ENCODE measurements at regions not wholly inside any gene's neighbourhood (a gene's known extent, or its start where the extent isn't known, plus 50 kb on each side); places are given as distances from the start of the nearest gene placed in this dataset.
"Not testable (repeated sequence)": the region's sequence is repeated elsewhere in the genome, so short reads cannot be mapped to it uniquely, and the experiment has no call there.

- Mint-ChIP-seq H3K4me1 (ENCODE audit: low read depth) (no peaks in the 10 kb centered on the region), H3K4me3 (no peak overlapping the region), H3K9me3 (peaks cover 23% of the 10 kb centered on the region), H3K27ac (no peak overlapping the region), H3K36me3 (ENCODE audit: low read depth) (no peaks in the 10 kb centered on the region), H3K27me3 (no peaks in the 10 kb centered on the region)
- no peak for DNase-seq
Measured at GRCh38 chr9:25418974-25419373, 259.3 kb downstream of the TUSC1 start.

- Mint-ChIP-seq H3K4me1 (ENCODE audit: low read depth) (no peaks in the 10 kb centered on the region), H3K27ac (no peak overlapping the region), H3K9me3 (peaks cover 26% of the 10 kb centered on the region), H3K36me3 (ENCODE audit: low read depth) (no peaks in the 10 kb centered on the region), H3K27me3 (no peaks in the 10 kb centered on the region), H3K4me3 (no peak overlapping the region)
- DNase-seq: no peak
Measured at GRCh38 chr9:25415718-25416117, 262.5 kb downstream of the TUSC1 start.

- no peak overlapping the region for H3K4me3 Mint-ChIP-seq
- H3K9me3 Mint-ChIP-seq: peaks cover 22% of the 10 kb centered on the region
- DNase-seq: no peak
- no peaks in the 10 kb centered on the region for H3K27me3 Mint-ChIP-seq
- no peaks in the 10 kb centered on the region for H3K36me3 Mint-ChIP-seq (ENCODE audit: low read depth)
- H3K4me1 Mint-ChIP-seq (ENCODE audit: low read depth): no peaks in the 10 kb centered on the region
- H3K27ac Mint-ChIP-seq: no peak overlapping the region
Measured at GRCh38 chr9:25412646-25413045, 265.6 kb downstream of the TUSC1 start.

- no peaks in the 10 kb centered on the region for H3K4me1 Mint-ChIP-seq (ENCODE audit: low read depth)
- H3K27ac Mint-ChIP-seq: no peak overlapping the region
- no peak for DNase-seq
- no peak overlapping the region for H3K4me3 Mint-ChIP-seq
- H3K27me3 Mint-ChIP-seq: no peaks in the 10 kb centered on the region
- no peaks in the 10 kb centered on the region for H3K36me3 Mint-ChIP-seq (ENCODE audit: low read depth)
- H3K9me3 Mint-ChIP-seq: peaks cover 24% of the 10 kb centered on the region
Measured at GRCh38 chr9:25397746-25398145, 280.5 kb downstream of the TUSC1 start.

- no peaks in the 10 kb centered on the region for H3K27me3 Mint-ChIP-seq
- no peaks in the 10 kb centered on the region for H3K36me3 Mint-ChIP-seq (ENCODE audit: low read depth)
- H3K27ac Mint-ChIP-seq: no peak overlapping the region
- DNase-seq: no peak
- peaks cover 25% of the 10 kb centered on the region for H3K9me3 Mint-ChIP-seq
- H3K4me3 Mint-ChIP-seq: no peak overlapping the region
- no peaks in the 10 kb centered on the region for H3K4me1 Mint-ChIP-seq (ENCODE audit: low read depth)
Measured at GRCh38 chr9:25396828-25397227, 281.4 kb downstream of the TUSC1 start.

- Mint-ChIP-seq H3K27ac (no peak overlapping the region), H3K4me3 (no peak overlapping the region), H3K4me1 (ENCODE audit: low read depth) (no peaks in the 10 kb centered on the region), H3K9me3 (peaks cover 16% of the 10 kb centered on the region), H3K27me3 (no peaks in the 10 kb centered on the region), H3K36me3 (ENCODE audit: low read depth) (no peaks in the 10 kb centered on the region)
- DNase-seq: no peak
Measured at GRCh38 chr9:25381141-25381540, 297.1 kb downstream of the TUSC1 start.

GRCh38 chr9:25377039-25377438 is 301.2 kb downstream of the TUSC1 start:
- Mint-ChIP-seq H3K4me3 (no peak overlapping the region), H3K9me3 (peaks cover 14% of the 10 kb centered on the region), H3K36me3 (ENCODE audit: low read depth) (no peaks in the 10 kb centered on the region), H3K27ac (no peak overlapping the region), H3K27me3 (no peaks in the 10 kb centered on the region), H3K4me1 (ENCODE audit: low read depth) (no peaks in the 10 kb centered on the region)
- no peak for DNase-seq

GRCh38 chr9:25374281-25374680 is 304.0 kb downstream of the TUSC1 start:
- H3K4me1 Mint-ChIP-seq (ENCODE audit: low read depth): no peaks in the 10 kb centered on the region
- DNase-seq: no peak
- no peak overlapping the region for H3K4me3 Mint-ChIP-seq
- H3K27ac Mint-ChIP-seq: no peak overlapping the region
- no peaks in the 10 kb centered on the region for H3K36me3 Mint-ChIP-seq (ENCODE audit: low read depth)
- no peaks in the 10 kb centered on the region for H3K27me3 Mint-ChIP-seq
- H3K9me3 Mint-ChIP-seq: peaks cover 16% of the 10 kb centered on the region

- no peaks in the 10 kb centered on the region for H3K4me1 Mint-ChIP-seq (ENCODE audit: low read depth)
- peaks cover 34% of the 10 kb centered on the region for H3K9me3 Mint-ChIP-seq
- no peaks in the 10 kb centered on the region for H3K36me3 Mint-ChIP-seq (ENCODE audit: low read depth)
- no peak overlapping the region for H3K27ac Mint-ChIP-seq
- H3K4me3 Mint-ChIP-seq: no peak overlapping the region
- no peak for DNase-seq
- H3K27me3 Mint-ChIP-seq: no peaks in the 10 kb centered on the region
Measured at GRCh38 chr9:25366906-25367305, 311.3 kb downstream of the TUSC1 start.

- Mint-ChIP-seq H3K4me3 (no peak overlapping the region), H3K27ac (no peak overlapping the region), H3K4me1 (ENCODE audit: low read depth) (no peaks in the 10 kb centered on the region), H3K36me3 (ENCODE audit: low read depth) (no peaks in the 10 kb centered on the region), H3K9me3 (peaks cover 25% of the 10 kb centered on the region), H3K27me3 (no peaks in the 10 kb centered on the region)
- DNase-seq: no peak
Measured at GRCh38 chr9:25353783-25354182, 324.5 kb downstream of the TUSC1 start.

- peaks cover 5% of the 10 kb centered on the region for H3K9me3 Mint-ChIP-seq
- H3K27me3 Mint-ChIP-seq: no peaks in the 10 kb centered on the region
- no peaks in the 10 kb centered on the region for H3K4me1 Mint-ChIP-seq (ENCODE audit: low read depth)
- H3K27ac Mint-ChIP-seq: no peak overlapping the region
- DNase-seq: no peak
- H3K4me3 Mint-ChIP-seq: no peak overlapping the region
- no peaks in the 10 kb centered on the region for H3K36me3 Mint-ChIP-seq (ENCODE audit: low read depth)
Measured at GRCh38 chr9:25350011-25350410, 328.2 kb downstream of the TUSC1 start.

GRCh38 chr9:25322142-25322541 is 356.1 kb downstream of the TUSC1 start:
- Mint-ChIP-seq H3K27me3 (no peaks in the 10 kb centered on the region), H3K9me3 (peaks cover 11% of the 10 kb centered on the region), H3K27ac (no peak overlapping the region), H3K4me3 (no peak overlapping the region), H3K4me1 (ENCODE audit: low read depth) (no peaks in the 10 kb centered on the region), H3K36me3 (ENCODE audit: low read depth) (no peaks in the 10 kb centered on the region)
- DNase-seq: no peak

- no peaks in the 10 kb centered on the region for H3K36me3 Mint-ChIP-seq (ENCODE audit: low read depth)
- no peaks in the 10 kb centered on the region for H3K4me1 Mint-ChIP-seq (ENCODE audit: low read depth)
- H3K27ac Mint-ChIP-seq: no peak overlapping the region
- no peak overlapping the region for H3K4me3 Mint-ChIP-seq
- DNase-seq: no peak
- H3K27me3 Mint-ChIP-seq: no peaks in the 10 kb centered on the region
- H3K9me3 Mint-ChIP-seq: peaks cover 11% of the 10 kb centered on the region
Measured at GRCh38 chr9:25310961-25311360, 367.3 kb downstream of the TUSC1 start.

- no peaks in the 10 kb centered on the region for H3K27me3 Mint-ChIP-seq
- H3K36me3 Mint-ChIP-seq (ENCODE audit: low read depth): no peaks in the 10 kb centered on the region
- no peak overlapping the region for H3K4me3 Mint-ChIP-seq
- no peak for DNase-seq
- H3K9me3 Mint-ChIP-seq: peaks cover 11% of the 10 kb centered on the region
- no peak overlapping the region for H3K27ac Mint-ChIP-seq
- H3K4me1 Mint-ChIP-seq (ENCODE audit: low read depth): no peaks in the 10 kb centered on the region
Measured at GRCh38 chr9:25308549-25308948, 369.7 kb downstream of the TUSC1 start.

GRCh38 chr9:25302601-25303000 is 375.6 kb downstream of the TUSC1 start:
- H3K9me3 Mint-ChIP-seq: peaks cover 12% of the 10 kb centered on the region
- no peaks in the 10 kb centered on the region for H3K4me1 Mint-ChIP-seq (ENCODE audit: low read depth)
- no peaks in the 10 kb centered on the region for H3K27me3 Mint-ChIP-seq
- H3K27ac Mint-ChIP-seq: no peak overlapping the region
- DNase-seq: no peak
- no peaks in the 10 kb centered on the region for H3K36me3 Mint-ChIP-seq (ENCODE audit: low read depth)
- no peak overlapping the region for H3K4me3 Mint-ChIP-seq

GRCh38 chr9:25288195-25288594 is 390.0 kb downstream of the TUSC1 start:
- not testable (repeated sequence) for H3K27ac Mint-ChIP-seq; H3K4me3 Mint-ChIP-seq; DNase-seq; H3K4me1 Mint-ChIP-seq (ENCODE audit: low read depth); H3K27me3 Mint-ChIP-seq; H3K36me3 Mint-ChIP-seq (ENCODE audit: low read depth)
- peaks cover 20% of the 10 kb centered on the region for H3K9me3 Mint-ChIP-seq

Measured in activated T-cell treated with anti-CD3 and anti-CD28 coated beads, Interleukin-2, amount 50 U/mL, for 24 hours (primary cell).